Endothelial cell (in vitro differentiated cells): ENCODE measurements at regions not wholly inside any gene's neighbourhood (a gene's known extent, or its start where the extent isn't known, plus 50 kb on each side); places are given as distances from the start of the nearest gene placed in this dataset.

Experiments
- DNase-seq: peaks from one replicate; pipeline ENCODE4 v3.0.0; 2021; ENCODE audit warnings: low spot score
- H3K27ac Mint-ChIP-seq: one replicate; pipeline ENCODE4 v1.8.0; 2021; ENCODE audit warnings: mixed read lengths, inconsistent platforms; ENCODE audit not compliant: unreplicated experiment
- H3K27me3 Mint-ChIP-seq: one replicate; pipeline ENCODE4 v1.8.0; 2021; ENCODE audit warnings: mild to moderate bottlenecking, moderate library complexity, mixed read lengths, inconsistent platforms; ENCODE audit not compliant: unreplicated experiment
- H3K36me3 Mint-ChIP-seq: one replicate; pipeline ENCODE4 v1.8.0; 2021; ENCODE audit warnings: mild to moderate bottlenecking, low read depth, mixed read lengths, inconsistent platforms; ENCODE audit not compliant: unreplicated experiment
- H3K4me1 Mint-ChIP-seq: one replicate; pipeline ENCODE4 v1.8.0; 2021; ENCODE audit warnings: mild to moderate bottlenecking, mixed read lengths, inconsistent platforms; ENCODE audit not compliant: unreplicated experiment
- H3K4me3 Mint-ChIP-seq: one replicate; pipeline ENCODE4 v1.8.0; 2021; ENCODE audit warnings: mild to moderate bottlenecking, mixed read lengths, inconsistent platforms; ENCODE audit not compliant: unreplicated experiment
- H3K9me3 Mint-ChIP-seq: one replicate; pipeline ENCODE4 v1.8.0; 2021; ENCODE audit warnings: mixed read lengths, inconsistent platforms; ENCODE audit not compliant: unreplicated experiment
- CTCF ChIP-seq: fragments of 200-600 bp; sonication (generic); IDR thresholded peaks from one replicate; pipeline ENCODE4 v1.5.0; 2021; ENCODE audit warnings: antibody characterized with exemption; ENCODE audit not compliant: unreplicated experiment

- Mint-ChIP-seq H3K27me3 (peaks cover 2% of the 10 kb centered on the region), H3K36me3 (no peaks in the 10 kb centered on the region), H3K4me1 (no peaks in the 10 kb centered on the region), H3K27ac (no peak overlapping the region), H3K4me3 (no peak overlapping the region), H3K9me3 (no peaks in the 10 kb centered on the region)
- no peak for DNase-seq
- no peak for TF ChIP-seq CTCF
Measured at GRCh38 chr15:99473981-99474906, 91.5 kb upstream of the MEF2A start.

GRCh38 chr15:99474909-99475753 is 90.7 kb upstream of the MEF2A start:
- DNase-seq, result no peak
- Mint-ChIP-seq H3K36me3 (no peaks in the 10 kb centered on the region), H3K9me3 (no peaks in the 10 kb centered on the region), H3K4me3 (no peak overlapping the region), H3K4me1 (no peaks in the 10 kb centered on the region), H3K27me3 (peaks cover 2% of the 10 kb centered on the region), H3K27ac (no peak overlapping the region)
- no peak for TF ChIP-seq CTCF

- H3K4me3 Mint-ChIP-seq, result no peak overlapping the region
- DNase-seq, result no peak
- no peaks in the 10 kb centered on the region for H3K36me3 Mint-ChIP-seq
- TF ChIP-seq CTCF, result no peak
- H3K27ac Mint-ChIP-seq, result no peak overlapping the region
- H3K4me1 Mint-ChIP-seq, result no peaks in the 10 kb centered on the region
- no peaks in the 10 kb centered on the region for H3K9me3 Mint-ChIP-seq
- H3K27me3 Mint-ChIP-seq, result peaks cover 3% of the 10 kb centered on the region
Measured at GRCh38 chr15:99475754-99476412, 89.9 kb upstream of the MEF2A start.

- Mint-ChIP-seq H3K36me3 (no peaks in the 10 kb centered on the region), H3K4me3 (no peak overlapping the region)
Measured at GRCh38 chr15:99476413-99477222, 89.2 kb upstream of the MEF2A start.

More at GRCh38 chr15:99476413-99477222, 89.2 kb upstream of the MEF2A start:
- no peaks in the 10 kb centered on the region for H3K9me3 Mint-ChIP-seq
- no peak for DNase-seq
- H3K27ac Mint-ChIP-seq, result no peak overlapping the region
- H3K4me1 Mint-ChIP-seq, result no peaks in the 10 kb centered on the region
- peaks cover 3% of the 10 kb centered on the region for H3K27me3 Mint-ChIP-seq
- TF ChIP-seq CTCF, result no peak
